CD14-positive monocyte (primary cell): ENCODE measurements at regions not wholly inside any gene's neighbourhood (a gene's known extent, or its start where the extent isn't known, plus 50 kb on each side); places are given as distances from the start of the nearest gene placed in this dataset.

Source experiments
- DNase-seq, 3 donors: peaks; one replicate each; pipeline ENCODE4 v3.0.0-alpha.2; 2011 to 2022
- H2AFZ ChIP-seq: 2 replicates; pipeline ENCODE4 v1.6.0; 2012; ENCODE audit warnings: mild to moderate bottlenecking, low read depth, low read length, inconsistent platforms; ENCODE audit not compliant: insufficient read depth, poor library complexity, severe bottlenecking
- H3K27ac ChIP-seq, 2 donors: 1 replicate in 1 of 2; 2 replicates in 1 of 2; pipeline ENCODE4 v1.5.1; 2012 to 2013; ENCODE audit warnings: low read length in 2 of 2, control low read depth in 1 of 2, inconsistent platforms in 1 of 2, low read depth in 1 of 2, mild to moderate bottlenecking in 1 of 2
- H3K27me3 ChIP-seq, 2 donors: one replicate each; pipeline versions ENCODE4 v1.6.0 to v1.6.1; 2011 to 2013; ENCODE audit warnings: low read length in 2 of 2; ENCODE audit not compliant: control insufficient read depth in 2 of 2, insufficient read depth in 2 of 2
- H3K36me3 ChIP-seq, 2 donors: replicated peaks in 1 of 2; 1 replicate in 1 of 2; 2 replicates in 1 of 2; pipeline versions ENCODE4 v1.5.1 to v1.6.1; 2012 to 2013; ENCODE audit warnings: low read length in 2 of 2, control low read depth in 1 of 2, inconsistent platforms in 1 of 2, mild to moderate bottlenecking in 1 of 2; ENCODE audit not compliant: insufficient read depth in 2 of 2, control insufficient read depth in 1 of 2
- H3K4me1 ChIP-seq, 2 donors: 1 replicate in 1 of 2; 2 replicates in 1 of 2; pipeline versions ENCODE4 v1.5.1 to v1.6.1; 2012 to 2013; ENCODE audit warnings: low read length in 2 of 2, control low read depth in 1 of 2, inconsistent platforms in 1 of 2, mild to moderate bottlenecking in 1 of 2, moderate library complexity in 1 of 2; ENCODE audit not compliant: insufficient read depth in 2 of 2, control insufficient read depth in 1 of 2
- H3K4me2 ChIP-seq: replicated peaks from 2 replicates; pipeline ENCODE3; 2012; ENCODE audit warnings: low read length, moderate library complexity, mild to moderate bottlenecking; ENCODE audit not compliant: poor library complexity, severe bottlenecking; ENCODE audit errors: extremely low read depth
- H3K4me3 ChIP-seq, 3 experiments: fragments of 200-600 bp in 1 of 3; sonication (generic) in 1 of 3; replicated peaks in 1 of 3; 1 replicate in 2 of 3; 2 replicates in 1 of 3; pipeline ENCODE4 v1.5.1; 2011 to 2013; ENCODE audit warnings: low read length in 3 of 3, mild to moderate bottlenecking in 3 of 3, control low read depth in 2 of 3, low read depth in 2 of 3, inconsistent platforms in 1 of 3, moderate library complexity in 1 of 3
- H3K79me2 ChIP-seq: 2 replicates; pipeline ENCODE4 v1.6.0; 2012; ENCODE audit warnings: mild to moderate bottlenecking, control low read depth, inconsistent platforms, low read length, moderate library complexity; ENCODE audit not compliant: insufficient read depth
- H3K9ac ChIP-seq: 2 replicates; pipeline ENCODE4 v1.6.0; 2017; ENCODE audit warnings: low read length, mild to moderate bottlenecking; ENCODE audit not compliant: insufficient read depth, poor library complexity, severe bottlenecking
- H3K9me3 ChIP-seq, 2 donors: replicated peaks in 1 of 2; 1 replicate in 1 of 2; 2 replicates in 1 of 2; pipeline versions ENCODE4 v1.5.1 to v1.6.1; 2012 to 2013; ENCODE audit warnings: low read length in 2 of 2, control low read depth in 1 of 2; ENCODE audit not compliant: control insufficient read depth in 1 of 2, insufficient read depth in 1 of 2
- H4K20me1 ChIP-seq: 2 replicates; pipeline ENCODE4 v1.6.0; 2012; ENCODE audit warnings: mild to moderate bottlenecking, low read length, control low read depth, moderate library complexity; ENCODE audit not compliant: insufficient read depth
- H3K27ac Mint-ChIP-seq, 7 donors: one replicate each; pipeline ENCODE4 v1.8.0; 2020; ENCODE audit warnings: mild to moderate bottlenecking in 7 of 7, mixed read lengths in 7 of 7, moderate library complexity in 6 of 7, inconsistent platforms in 2 of 7
- H3K27me3 Mint-ChIP-seq, 3 donors: one replicate each; pipeline ENCODE4 v1.8.0; 2021 to 2022; ENCODE audit warnings: low read depth in 3 of 3, mild to moderate bottlenecking in 3 of 3, mixed read lengths in 3 of 3, moderate library complexity in 3 of 3, inconsistent platforms in 1 of 3
- H3K36me3 Mint-ChIP-seq, 2 donors: one replicate each; pipeline ENCODE4 v1.8.0; 2020; ENCODE audit warnings: mixed read lengths in 2 of 2, inconsistent platforms in 1 of 2, mild to moderate bottlenecking in 1 of 2
- H3K4me1 Mint-ChIP-seq: one replicate; pipeline ENCODE4 v1.8.0; 2020; ENCODE audit warnings: mild to moderate bottlenecking, mixed read lengths
- H3K4me3 Mint-ChIP-seq, 2 donors: one replicate each; pipeline ENCODE4 v1.8.0; 2020; ENCODE audit warnings: mild to moderate bottlenecking in 2 of 2, mixed read lengths in 2 of 2, moderate library complexity in 1 of 2
- H3K9me3 Mint-ChIP-seq, 7 donors: one replicate each; pipeline ENCODE4 v1.8.0; 2020 to 2022; ENCODE audit warnings: mixed read lengths in 7 of 7, mild to moderate bottlenecking in 6 of 7, moderate library complexity in 6 of 7, inconsistent platforms in 2 of 7
- CTCF ChIP-seq: fragments of 200-600 bp; IDR thresholded peaks from one replicate; pipeline ENCODE4 v1.8.0; 2022; ENCODE audit warnings: antibody characterized with exemption, mild to moderate bottlenecking
- WGBS: methylation state at CpG from one replicate; pipeline ENCODE4 v1.1.5; 2013; ENCODE audit warnings: missing lambda C conversion rate; ENCODE audit not compliant: insufficient coverage; 5-methylcytosine and 5-hydroxymethylcytosine counted together
- intact Hi-C, 2 donors: fragments of 100-400 bp; cut with micrococcal nuclease; formaldehyde crosslinking; loops; one replicate each; pipeline versions ENCODE4 v1.15.0 to v1.15.1; 2023

- Mint-ChIP-seq H3K27me3 (no peaks in the 10 kb centered on the region), H3K9me3 (peaks cover 0 to 9% (median 4%) of the 10 kb centered on the region in 7 donors), H3K4me1 (no peaks in the 10 kb centered on the region), H3K36me3 (no peaks in the 10 kb centered on the region), H3K27ac (no peak overlapping the region), H3K4me3 (no peak overlapping the region)
- H3K9me3 ChIP-seq = peaks cover 0 to 11% of the 10 kb centered on the region in 2 donors
- no peak overlapping the region for H3K9ac ChIP-seq
- H3K4me2 ChIP-seq = no peak overlapping the region
- WGBS = no CpG with 5 or more reads among the region's 3 CpGs
- H4K20me1 ChIP-seq = no peaks in the 10 kb centered on the region
- H3K36me3 ChIP-seq = no peaks in the 10 kb centered on the region
- H3K4me3 ChIP-seq = no peak overlapping the region
- no peaks in the 10 kb centered on the region for H3K79me2 ChIP-seq
- TF ChIP-seq CTCF = no peak
- no peak overlapping the region for H2AFZ ChIP-seq
- intact Hi-C loops = no loop called here
- H3K27ac ChIP-seq = no peak overlapping the region
- no peaks in the 10 kb centered on the region for H3K4me1 ChIP-seq
- DNase-seq = no peak
- no peaks in the 10 kb centered on the region for H3K27me3 ChIP-seq
Measured at GRCh38 chr13:57948884-57949283, 317.3 kb downstream of the PCDH17 start.

GRCh38 chr13:57969951-57970350 is 338.4 kb downstream of the PCDH17 start:
- no CpG with 5 or more reads among the region's 1 CpG for WGBS

More at GRCh38 chr13:57969951-57970350, 338.4 kb downstream of the PCDH17 start:
- H3K27me3 Mint-ChIP-seq = peaks cover 0 to 2% (median 0%) of the 10 kb centered on the region in 3 donors
- H3K79me2 ChIP-seq = no peaks in the 10 kb centered on the region
- no peak overlapping the region for H3K4me3 Mint-ChIP-seq
- H3K4me2 ChIP-seq = no peak overlapping the region
- no peak overlapping the region for H3K27ac ChIP-seq
- no peak overlapping the region for H2AFZ ChIP-seq
- H3K27ac Mint-ChIP-seq = no peak overlapping the region
- no peaks in the 10 kb centered on the region for H4K20me1 ChIP-seq
- DNase-seq = no peak
- H3K4me3 ChIP-seq = no peak overlapping the region
- no peaks in the 10 kb centered on the region for H3K36me3 ChIP-seq
- TF ChIP-seq CTCF = no peak
- no peaks in the 10 kb centered on the region for H3K36me3 Mint-ChIP-seq
- no peaks in the 10 kb centered on the region for H3K27me3 ChIP-seq
- H3K9me3 Mint-ChIP-seq = peaks cover 2 to 10% (median 7%) of the 10 kb centered on the region in 7 donors
- no peaks in the 10 kb centered on the region for H3K4me1 Mint-ChIP-seq
- no peaks in the 10 kb centered on the region for H3K4me1 ChIP-seq
- intact Hi-C loops = no loop called here
- peaks cover 8 to 11% of the 10 kb centered on the region in 2 donors for H3K9me3 ChIP-seq
- H3K9ac ChIP-seq = no peak overlapping the region
